IMR-90 (cell line): ENCODE measurements at regions not wholly inside any gene's neighbourhood (a gene's known extent, or its start where the extent isn't known, plus 50 kb on each side); places are given as distances from the start of the nearest gene placed in this dataset.

Experiments
- BHLHE40 ChIP-seq: fragments of 150-350 bp; IDR thresholded peaks from 2 replicates; pipeline ENCODE4 v1.6.1; 2016; ENCODE audit warnings: mild to moderate bottlenecking, low read depth, low read length
- POLR2A ChIP-seq: IDR thresholded peaks from 2 replicates; pipeline ENCODE4 v1.6.1; 2012; ENCODE audit warnings: mild to moderate bottlenecking, low read depth, low read length
- RFX5 ChIP-seq: IDR thresholded peaks from 2 replicates; pipeline ENCODE4 v1.8.0; 2012; ENCODE audit warnings: low read depth, mild to moderate bottlenecking, low read length, moderate library complexity
- TF ChIP-seq, protein P1 (sequence below): conservative IDR thresholded peaks from 2 replicates; pipeline ENCODE4 v1.5.1; 2012; ENCODE audit warnings: mild to moderate bottlenecking, low read depth, low read length, improper control_type of control experiment
- TF ChIP-seq, protein P2 (sequence below): fragments of 150-350 bp; IDR thresholded peaks from 2 replicates; pipeline ENCODE4 v1.6.1; 2017; ENCODE audit warnings: mild to moderate bottlenecking, antibody characterized with exemption, low read length, low read depth

DNA sequence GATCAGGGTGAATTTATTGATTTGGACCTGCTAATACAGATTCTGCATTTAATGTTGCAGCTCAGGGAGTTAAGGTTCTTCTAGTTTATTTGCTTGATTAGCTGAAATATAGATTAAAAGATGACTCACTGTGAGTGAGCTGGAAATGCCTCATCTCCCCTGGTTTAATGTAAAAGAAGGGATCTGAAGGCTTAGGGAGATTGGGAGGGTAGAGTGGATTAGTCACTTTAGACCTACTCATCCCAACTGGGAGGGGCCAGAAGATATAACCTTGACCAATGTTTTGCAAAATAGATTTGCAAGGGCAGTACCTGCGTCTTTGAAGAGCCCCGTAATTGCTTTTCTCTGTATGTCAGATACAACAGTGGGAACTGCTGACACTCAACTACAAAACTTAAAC, 922.8 kb upstream of the ADGRL4 start:
- TF ChIP-seq, protein P1, sequence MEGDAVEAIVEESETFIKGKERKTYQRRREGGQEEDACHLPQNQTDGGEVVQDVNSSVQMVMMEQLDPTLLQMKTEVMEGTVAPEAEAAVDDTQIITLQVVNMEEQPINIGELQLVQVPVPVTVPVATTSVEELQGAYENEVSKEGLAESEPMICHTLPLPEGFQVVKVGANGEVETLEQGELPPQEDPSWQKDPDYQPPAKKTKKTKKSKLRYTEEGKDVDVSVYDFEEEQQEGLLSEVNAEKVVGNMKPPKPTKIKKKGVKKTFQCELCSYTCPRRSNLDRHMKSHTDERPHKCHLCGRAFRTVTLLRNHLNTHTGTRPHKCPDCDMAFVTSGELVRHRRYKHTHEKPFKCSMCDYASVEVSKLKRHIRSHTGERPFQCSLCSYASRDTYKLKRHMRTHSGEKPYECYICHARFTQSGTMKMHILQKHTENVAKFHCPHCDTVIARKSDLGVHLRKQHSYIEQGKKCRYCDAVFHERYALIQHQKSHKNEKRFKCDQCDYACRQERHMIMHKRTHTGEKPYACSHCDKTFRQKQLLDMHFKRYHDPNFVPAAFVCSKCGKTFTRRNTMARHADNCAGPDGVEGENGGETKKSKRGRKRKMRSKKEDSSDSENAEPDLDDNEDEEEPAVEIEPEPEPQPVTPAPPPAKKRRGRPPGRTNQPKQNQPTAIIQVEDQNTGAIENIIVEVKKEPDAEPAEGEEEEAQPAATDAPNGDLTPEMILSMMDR = no peak
- no peak for TF ChIP-seq BHLHE40
- no peak for TF ChIP-seq POLR2A
- TF ChIP-seq, protein P2, sequence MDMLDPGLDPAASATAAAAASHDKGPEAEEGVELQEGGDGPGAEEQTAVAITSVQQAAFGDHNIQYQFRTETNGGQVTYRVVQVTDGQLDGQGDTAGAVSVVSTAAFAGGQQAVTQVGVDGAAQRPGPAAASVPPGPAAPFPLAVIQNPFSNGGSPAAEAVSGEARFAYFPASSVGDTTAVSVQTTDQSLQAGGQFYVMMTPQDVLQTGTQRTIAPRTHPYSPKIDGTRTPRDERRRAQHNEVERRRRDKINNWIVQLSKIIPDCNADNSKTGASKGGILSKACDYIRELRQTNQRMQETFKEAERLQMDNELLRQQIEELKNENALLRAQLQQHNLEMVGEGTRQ = no peak
- no peak for TF ChIP-seq RFX5
